G401 (cell line): ENCODE measurements at regions not wholly inside any gene's neighbourhood (a gene's known extent, or its start where the extent isn't known, plus 50 kb on each side); places are given as distances from the start of the nearest gene placed in this dataset.
A peak's percentile ranks its signal among the peaks of the same experiment; 100 is the strongest.

Experiments used
- DNase-seq: peaks from one replicate; pipeline ENCODE4 v3.0.0-alpha.2; 2015; ENCODE audit warnings: low spot score
- in situ Hi-C: cut with HindIII; loops from 2 replicates; pipeline ENCODE4 v1.10.0; 2016; ENCODE audit warnings: low sequenced_read_pairs, mixed read lengths

DNA sequence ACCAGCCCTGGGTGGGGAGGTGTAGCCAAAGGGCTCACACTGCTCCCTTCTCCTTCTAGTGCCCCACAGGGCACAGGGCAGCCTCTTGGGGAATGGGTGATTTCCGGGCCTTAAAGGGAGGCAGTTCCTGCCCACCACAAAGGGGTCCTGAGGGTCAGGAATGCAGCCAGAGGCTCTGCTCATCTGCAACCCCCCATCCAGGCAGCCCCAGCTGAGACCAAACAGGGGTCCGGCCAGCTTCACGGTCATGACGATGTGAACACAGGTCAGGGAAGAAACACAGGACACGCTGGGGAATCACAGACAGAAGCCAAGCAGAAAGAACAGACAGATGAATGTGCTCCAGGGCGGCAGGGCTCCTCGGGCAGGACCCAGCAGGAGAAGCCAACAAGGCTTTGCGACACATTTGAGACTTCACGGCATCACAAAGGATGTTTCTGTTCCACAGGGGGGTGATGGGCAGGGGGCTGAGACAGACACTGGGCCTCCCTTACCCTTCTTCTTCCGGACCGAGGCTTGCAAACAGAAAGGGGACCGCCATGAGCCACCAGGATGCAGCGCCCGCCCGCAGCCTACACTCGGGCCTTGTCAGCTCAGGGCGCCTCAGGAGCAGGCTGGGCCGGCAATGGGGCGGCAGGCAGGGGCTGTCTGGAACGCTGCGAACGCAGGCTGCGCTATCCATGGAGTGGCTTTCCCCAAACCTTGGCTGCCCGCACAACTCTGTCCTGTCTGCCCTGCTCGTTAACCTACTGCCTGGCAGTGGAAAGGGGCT is 101.9 kb downstream of the CTTN start:
- DNase-seq = no peak
- in situ Hi-C loops = no loop called here

DNA sequence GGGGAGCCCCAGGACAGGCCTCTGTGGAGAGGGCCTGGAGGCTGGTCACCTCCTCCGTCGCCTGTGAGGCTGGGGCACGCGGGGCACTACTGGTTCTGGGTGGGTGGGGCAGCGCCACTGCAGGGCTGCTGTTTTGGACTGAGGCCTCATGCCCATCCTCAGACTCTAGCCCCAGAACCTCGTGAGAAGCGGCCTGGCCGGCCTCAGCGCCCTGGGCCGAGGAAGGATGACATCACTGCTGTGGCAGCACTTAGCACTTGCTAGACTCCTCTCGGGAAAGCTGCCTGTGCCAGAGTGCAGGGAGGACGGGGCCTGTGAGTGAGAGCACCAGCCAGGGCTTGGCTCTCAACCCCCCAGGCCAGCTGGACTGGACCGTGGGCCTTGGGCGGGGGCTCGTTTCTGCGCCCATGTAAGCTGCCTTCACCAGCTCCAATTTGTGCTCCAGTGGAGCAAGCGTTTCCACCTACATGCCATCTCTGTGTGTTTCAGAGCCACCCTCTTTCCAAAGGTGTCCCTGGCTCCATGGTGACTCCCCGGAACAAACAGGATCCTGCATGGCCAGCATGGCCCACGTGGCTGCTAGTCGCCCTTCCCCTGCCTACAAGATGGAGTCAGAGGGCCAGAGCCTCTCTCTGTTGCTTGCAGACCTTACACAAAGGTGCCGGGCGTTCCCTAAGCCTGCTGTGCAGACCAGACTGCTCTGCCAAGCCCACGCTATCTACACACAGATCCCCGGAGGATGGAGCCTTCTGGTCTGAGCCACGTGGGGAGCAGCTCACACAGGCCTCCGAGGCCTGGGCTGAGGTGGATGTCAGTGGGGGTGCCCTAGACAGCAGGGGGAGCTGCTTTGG is 102.9 kb downstream of the CTTN start:
- in situ Hi-C loops = no loop called here
- peak; percentile 58 for DNase-seq

DNA sequence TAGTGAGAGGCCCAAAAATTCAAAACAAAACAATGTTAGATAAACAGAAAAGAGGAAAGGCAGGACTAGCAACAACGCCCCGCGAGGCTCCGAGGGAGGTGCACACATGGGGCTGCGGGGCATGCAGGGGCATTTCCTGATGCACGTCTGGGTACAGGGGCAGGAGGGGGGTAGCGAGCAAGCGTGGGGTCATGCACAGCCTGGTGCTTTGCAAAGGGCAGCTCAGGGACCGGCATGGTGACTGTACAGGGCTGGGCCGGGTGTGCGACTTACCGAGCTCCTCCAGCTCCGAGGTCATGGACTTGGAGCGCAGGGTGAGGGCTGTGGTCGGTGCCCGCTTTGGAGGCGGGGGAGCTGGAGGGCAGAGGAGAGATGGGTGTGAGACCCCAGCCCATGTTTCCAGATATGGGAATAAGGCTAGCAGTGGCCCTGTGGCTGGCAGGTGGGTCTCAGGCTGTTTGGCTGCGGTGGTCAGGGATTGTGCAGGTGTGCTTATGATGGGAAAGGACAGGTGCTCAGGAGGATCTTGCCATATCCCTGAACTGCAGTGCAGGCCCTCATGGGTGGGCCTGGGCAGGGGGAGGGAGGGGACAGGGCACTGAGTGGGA is 103.7 kb downstream of the CTTN start:
- no peak for DNase-seq
- in situ Hi-C loops = no loop called here

DNA sequence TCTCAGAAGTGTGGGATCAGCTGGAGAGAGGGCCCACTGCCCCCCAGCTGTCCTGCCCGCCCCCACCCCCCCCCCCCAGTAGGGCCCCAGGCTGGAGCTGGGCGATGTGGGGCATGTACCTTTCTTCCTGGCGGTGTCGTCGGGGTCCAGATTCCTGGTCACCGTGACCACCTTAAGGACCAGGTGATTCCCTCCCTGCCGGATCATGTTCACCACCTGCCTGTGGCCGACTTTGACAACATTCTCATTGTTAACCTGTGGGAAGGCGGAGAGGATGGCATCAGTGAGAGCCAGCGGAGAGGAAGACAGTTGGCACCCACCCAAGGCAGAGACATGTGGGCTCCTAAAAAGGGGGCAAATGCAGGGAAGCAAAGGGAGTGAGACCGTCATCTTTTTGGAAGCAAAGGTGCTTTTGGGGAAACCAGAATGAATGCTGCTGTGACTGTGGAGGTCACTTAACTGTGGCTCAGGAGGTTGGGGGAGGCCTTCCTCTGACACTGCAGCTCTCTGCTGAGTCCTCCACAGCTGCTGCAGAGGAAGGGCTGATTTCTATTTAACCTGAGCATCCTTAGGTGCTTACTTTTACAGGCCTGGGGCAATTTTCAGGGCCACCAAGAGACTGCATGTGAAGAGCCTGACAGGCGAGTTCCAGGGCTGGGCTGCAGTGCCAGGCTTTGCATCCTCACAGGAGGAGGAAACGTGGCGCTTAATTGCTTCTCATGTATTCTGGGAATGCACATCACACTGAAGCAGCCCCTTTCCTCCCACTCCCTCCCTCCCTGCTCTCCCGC is 104.5 kb downstream of the CTTN start:
- in situ Hi-C loops = no loop called here
- no peak for DNase-seq

DNA sequence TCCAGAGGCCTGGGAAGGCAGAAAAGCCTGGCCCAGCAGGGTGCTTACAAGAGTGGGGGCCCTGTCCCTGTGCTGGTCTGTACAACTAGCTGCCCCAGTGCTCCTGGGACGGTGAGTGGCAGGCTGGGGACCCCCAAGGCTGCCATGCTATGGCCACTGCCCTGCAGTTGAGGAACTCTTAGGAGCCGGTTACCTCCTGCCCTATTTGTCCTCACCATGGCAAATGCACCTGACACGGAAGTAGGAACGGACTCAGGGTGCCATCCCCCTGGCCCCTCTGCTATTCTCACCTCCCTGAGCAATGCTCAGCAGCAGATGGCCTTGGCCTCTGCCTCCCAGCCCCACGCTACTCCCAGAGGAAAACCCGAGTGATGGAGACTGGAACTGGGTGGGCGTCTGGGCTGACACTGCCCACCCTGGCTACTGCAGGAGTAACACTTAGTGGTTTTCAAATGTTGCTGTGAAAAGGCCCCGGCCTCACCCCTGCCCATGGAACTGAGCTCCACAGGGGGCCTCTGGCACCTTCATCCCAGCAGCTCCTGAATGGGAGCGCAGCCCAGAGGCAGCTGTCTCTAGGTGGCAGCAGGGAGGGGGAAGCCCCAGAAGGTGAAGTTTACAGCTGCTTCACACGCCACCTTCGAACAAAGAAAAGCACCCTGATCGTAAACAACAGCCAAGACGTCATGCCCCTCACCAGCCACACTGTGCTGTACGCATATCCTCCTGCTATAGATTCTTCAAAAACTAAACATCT is 105.3 kb downstream of the CTTN start:
- DNase-seq = no peak
- in situ Hi-C loops = no loop called here

DNA sequence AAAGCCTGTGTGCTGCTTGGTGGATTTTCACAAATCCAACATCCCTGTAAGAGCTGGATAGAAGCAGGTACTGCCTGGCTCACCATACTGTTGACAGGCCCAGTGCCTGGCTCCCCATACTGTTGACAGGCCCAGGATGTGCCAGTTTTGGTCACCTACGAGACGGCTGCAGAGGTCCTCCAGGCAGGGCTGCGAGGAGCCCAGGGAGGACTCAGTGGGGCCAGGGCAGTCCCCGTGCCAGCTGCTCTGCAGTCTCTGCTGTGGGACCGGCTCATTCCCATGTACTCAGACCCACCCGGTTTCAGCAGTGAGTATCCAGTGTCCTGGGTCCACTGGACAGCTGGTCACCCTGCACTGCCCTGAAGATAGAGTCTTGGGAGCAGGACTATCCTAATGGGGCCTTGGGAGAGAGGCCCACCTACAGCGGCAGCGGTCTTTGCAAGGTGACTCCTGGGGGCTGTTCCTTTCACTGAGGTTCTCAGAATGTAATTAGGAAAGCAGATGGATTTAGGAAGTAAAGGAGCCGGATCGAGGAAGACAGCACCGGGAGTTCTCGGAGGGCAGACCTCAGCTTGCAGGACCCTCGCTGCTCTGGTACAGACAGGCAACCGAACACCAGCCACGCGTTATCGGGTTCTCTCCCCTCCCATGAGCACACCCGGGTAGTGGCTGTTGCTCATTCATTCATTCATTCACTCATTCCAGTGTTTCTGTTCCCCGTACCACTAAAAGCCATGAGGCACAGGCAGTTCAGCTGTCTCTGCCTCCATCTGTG is 106.1 kb downstream of the CTTN start:
- in situ Hi-C loops = no loop called here
- no peak for DNase-seq

DNA sequence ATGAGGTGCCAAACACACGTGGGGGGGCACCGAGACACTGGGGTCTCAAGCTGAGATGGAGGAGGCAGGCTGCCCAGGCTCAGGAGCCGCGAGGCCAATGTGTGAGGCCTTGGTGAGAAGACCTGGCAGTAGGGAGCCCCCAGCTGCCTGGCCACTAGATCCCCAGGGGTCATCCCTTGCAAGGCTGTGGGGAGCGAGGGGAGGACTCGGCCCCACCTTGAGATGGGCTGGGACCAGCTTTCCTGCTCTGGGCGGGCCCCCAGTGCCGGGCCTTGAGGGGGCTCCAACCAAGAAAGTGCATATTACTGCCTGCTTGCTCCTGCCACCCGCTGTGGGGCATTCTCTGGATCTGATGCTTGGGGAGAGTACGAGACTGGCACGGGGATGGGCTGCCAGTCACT is 107.0 kb downstream of the CTTN start:
- in situ Hi-C loops = no loop called here
- DNase-seq = no peak

DNA sequence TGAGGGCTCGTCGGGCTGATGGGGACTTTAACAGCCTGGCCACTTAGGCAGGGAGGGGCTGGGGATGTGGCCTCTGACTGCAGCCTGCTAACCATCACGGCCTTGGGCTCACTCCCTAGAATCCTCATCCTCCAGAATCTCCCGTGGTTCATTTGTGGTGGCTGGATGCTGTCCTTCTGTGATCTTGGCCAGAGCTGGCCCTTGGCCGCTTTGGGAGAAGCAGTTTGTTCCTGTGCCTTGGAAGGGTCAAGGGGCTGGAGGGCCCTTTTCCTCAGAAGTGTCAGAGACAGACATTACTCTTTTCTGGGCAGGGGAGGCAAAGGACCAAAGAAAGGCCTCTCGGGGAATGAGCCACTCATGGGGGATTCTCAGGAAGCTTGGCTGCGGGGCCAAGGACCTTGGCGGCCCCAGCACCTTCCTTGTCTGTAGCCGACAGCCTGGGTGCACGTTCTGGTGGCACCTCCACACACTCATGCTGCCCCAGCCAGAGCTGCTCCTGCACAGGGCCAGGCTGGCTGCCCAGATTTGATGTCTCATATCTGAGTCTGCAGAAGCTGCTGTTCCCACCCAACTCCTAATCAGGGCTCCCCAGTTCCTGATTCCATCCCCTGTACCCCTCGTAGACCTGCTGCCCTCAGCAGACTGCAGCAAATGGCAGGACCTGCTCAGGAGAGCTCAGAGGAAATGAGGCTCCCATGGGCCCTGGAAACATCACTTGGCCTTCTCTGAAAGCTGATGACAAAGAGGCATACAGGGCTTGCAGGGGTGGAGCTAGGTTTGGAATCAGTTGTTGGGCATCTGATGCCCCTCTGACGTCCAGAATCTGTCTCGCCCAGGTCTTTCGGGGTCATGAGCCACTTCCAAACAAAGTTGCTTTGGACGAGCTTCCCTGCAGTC is 107.7 kb downstream of the CTTN start:
- no peak for DNase-seq
- in situ Hi-C loops = no loop called here

DNA sequence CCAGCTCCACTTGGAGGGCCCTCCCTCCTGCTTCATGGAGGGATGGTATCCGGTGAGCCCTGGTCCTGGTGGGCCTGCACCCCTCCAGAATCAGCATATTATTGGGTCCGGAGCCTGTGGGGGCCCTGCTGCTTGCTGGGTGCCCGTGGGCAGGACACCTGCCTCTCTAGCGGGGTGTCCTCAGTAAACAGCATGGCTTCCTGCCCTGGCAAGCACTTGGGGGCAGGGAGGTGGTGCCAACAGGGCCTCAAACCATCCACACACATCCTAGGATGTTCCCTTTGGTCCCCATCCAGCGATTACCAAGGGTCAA is 108.3 kb downstream of the CTTN start:
- no peak for DNase-seq
- in situ Hi-C loops = no loop called here

DNA sequence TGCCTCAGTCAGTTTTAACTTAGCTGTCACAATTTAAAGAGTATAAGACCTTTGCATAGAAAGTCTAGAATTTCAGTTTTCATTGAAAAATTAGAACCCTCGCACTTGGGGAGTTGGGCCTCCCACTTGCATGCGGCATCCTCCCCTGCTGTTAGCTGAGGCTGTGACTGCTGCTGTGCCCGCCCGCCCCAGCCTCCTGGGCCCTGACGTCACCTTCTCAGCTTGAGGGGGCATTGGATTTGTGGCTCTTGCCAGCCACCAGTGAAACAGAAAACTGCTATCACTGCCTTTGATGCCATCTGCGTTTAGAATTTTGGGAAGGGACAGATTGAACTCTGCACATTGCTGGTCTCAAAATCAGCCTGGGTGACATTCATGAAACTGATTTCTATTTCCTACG is 108.7 kb downstream of the CTTN start:
- in situ Hi-C loops = no loop called here
- no peak for DNase-seq

DNA sequence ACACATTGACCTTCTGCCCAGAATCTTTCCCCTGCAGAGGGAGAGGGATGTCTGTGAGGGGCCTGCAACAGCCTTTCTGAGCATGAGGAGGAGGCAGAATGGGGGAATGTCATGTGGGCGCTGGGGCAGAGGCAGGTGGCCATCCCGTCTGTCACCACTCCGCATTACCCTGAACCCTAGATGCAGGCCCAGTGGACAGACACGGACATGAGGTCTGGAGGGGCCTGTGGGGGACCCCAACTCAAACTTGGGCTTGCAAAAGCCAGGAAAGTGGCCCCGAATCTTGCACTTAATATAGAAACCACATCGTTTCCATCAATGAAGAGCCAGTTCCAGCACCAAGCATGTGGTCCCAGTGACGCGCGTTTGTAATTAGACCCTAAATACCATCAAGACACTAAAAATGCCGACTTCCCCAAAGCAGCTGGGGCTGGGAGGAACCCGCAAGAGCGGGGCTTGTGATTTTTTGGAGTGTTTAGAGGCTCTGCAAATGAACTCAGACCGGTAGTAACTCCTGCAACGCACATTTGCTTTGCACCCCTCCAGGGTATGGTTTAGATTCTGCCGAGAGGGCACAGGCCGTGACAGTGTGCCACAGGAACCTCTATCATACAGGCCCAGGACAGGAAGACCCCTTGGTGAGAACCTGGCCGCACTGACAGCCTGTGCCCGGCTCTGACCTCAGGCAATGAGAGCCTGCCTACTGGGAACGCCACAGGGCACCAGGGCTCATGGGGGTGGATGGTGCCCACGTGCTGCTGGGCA is 109.3 kb downstream of the CTTN start:
- no peak for DNase-seq
- in situ Hi-C loops = no loop called here

DNA sequence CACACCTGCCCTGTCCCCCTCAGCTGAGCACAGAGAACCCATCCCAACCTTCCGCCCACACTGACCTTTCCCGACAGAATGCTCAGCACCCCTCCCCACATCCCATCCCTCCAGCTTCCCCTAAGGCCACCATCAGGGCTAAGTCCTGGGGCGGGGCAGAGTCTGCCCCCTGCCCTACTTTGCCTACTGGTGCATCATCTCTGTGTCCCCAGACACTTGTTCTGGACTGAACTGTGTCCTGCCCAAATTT is 109.8 kb downstream of the CTTN start:
- in situ Hi-C loops = no loop called here
- DNase-seq = no peak

DNA sequence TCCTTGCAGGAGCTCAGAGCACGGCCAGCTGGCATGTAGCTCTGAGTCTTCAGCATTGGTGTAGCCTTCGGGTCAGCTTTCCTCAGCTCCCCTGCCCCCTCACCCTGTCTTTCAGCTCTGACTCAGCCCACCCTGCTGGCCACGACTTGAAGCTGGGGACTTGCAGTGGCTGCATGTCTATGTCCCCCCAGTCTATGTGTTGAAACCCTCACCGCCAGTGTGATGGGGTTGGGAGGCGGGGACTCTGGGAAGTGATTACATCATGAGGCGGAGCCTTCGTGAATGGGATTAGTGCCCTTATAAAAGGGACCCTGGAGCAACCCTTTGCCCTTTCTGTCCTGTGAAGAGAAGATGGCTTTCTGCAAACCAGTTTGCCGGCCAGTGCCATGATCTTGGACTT is 111.1 kb downstream of the CTTN start:
- no peak for DNase-seq
- in situ Hi-C loops = no loop called here

DNA sequence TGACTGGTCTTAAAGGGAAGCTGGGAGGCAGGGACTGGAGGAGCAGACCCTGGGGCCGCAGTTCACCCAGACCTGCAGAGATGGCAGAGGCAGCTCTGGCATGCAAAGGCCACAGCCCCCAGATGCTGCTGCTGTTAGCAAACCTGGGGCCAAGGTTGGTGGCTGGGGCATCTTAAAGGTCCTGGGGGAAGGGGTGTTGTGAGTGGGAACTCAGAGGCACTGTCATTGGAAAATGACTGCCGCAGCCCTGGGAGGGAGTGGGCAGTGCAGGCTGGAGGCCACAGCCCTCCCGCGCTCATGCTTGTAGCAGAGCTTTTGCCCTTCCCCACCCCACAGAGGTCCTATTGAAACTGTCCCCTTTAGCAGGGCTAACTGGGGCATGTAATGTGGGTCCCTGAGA is 111.8 kb downstream of the CTTN start:
- peak; percentile 9 for DNase-seq
- in situ Hi-C loops = no loop called here

DNA sequence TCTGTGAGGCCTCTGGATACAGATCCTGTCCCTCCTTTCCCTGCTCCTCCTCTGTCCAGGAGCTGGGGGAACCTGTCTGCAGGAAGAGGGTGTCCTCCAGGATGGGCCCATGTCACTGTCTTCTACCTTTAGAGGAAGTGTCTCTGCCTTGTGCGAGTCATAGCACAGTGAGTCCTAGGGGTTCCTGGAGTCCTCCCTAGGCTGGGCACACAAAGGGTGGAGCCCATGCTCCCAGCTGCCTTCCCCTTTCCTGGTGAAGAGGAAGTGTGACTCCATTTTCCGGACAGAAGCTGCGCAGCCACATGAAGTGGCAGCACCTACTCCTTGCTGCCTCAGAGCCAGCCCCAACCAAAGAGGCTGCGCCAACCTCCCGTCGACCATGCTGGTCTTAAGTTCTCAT is 112.2 kb downstream of the CTTN start:
- no peak for DNase-seq
- in situ Hi-C loops = no loop called here

DNA sequence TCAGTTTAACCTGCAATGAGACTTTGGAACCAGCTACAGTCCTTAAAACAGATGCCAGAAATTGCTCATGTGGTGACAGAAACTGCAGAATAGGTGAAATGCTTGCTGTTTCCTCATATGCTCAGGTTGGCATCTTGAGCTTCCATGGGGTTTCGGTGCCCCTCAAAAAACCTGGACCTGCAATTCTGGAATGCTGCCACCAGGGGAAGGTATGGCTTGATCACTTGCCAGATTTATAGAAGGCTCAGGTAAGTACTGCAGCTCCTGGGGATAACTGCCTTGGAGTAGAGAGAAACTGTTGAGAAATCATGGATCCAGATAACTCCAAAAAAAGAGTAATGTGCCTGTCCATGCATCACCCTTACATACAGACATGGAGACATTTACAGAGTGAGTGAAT is 113.0 kb downstream of the CTTN start:
- in situ Hi-C loops = no loop called here
- DNase-seq = no peak

DNA sequence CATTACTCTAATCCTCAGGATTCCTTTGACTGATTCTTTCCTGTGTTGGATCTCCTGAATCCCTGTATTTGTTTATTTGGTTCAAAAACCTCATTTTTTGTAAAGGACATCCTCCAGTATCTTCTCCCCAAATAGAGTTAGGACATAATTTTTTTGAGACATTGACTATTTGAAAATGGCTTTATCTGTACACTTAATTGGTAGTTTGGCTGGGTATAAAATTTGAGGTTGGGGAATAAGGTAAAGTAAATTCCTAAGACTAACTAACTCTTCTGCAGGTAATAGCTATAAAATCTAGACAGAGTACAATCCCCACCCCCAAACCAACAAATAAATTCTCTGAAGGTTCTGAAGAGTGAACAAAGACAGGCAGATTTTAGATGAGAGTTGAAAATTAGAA is 114.4 kb downstream of the CTTN start:
- no peak for DNase-seq
- in situ Hi-C loops = no loop called here
